Jurkat, Clone E6-1 (cell line): ENCODE measurements at regions not wholly inside any gene's neighbourhood (a gene's known extent, or its start where the extent isn't known, plus 50 kb on each side); places are given as distances from the start of the nearest gene placed in this dataset.
"Not testable (repeated sequence)": the region's sequence is repeated elsewhere in the genome, so short reads cannot be mapped to it uniquely, and the experiment has no call there.

ENCODE experiments used
- DNase-seq: peaks from one replicate; pipeline ENCODE4 v3.0.0-alpha.2; 2011; ENCODE audit warnings: low read depth, low spot score
- H3K4me3 ChIP-seq: 2 replicates; pipeline ENCODE4 v1.5.1; 2011; ENCODE audit warnings: mild to moderate bottlenecking, low read length, control low read depth, moderate library complexity

DNA sequence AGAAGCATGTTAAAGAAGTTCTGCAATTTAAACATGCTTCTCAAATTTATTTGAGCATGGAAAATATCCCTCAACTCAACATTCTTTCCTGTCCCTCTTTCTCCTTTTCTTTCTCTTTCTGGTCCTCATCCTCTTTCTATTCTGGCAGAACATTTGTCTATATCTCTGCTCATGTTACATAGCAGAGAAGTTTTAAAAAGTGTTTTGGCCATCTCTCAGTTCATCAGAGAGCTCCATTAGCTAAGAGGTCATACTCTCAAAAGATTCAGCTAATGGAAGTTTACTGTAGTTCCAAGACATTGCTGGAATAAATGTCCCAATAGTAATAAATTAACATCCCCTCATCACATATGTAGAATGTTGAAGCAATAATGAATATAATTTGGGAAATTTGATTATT is 53.5 kb downstream of the XCL2 start:
- DNase-seq: no peak
- no peak overlapping the region for H3K4me3 ChIP-seq

DNA sequence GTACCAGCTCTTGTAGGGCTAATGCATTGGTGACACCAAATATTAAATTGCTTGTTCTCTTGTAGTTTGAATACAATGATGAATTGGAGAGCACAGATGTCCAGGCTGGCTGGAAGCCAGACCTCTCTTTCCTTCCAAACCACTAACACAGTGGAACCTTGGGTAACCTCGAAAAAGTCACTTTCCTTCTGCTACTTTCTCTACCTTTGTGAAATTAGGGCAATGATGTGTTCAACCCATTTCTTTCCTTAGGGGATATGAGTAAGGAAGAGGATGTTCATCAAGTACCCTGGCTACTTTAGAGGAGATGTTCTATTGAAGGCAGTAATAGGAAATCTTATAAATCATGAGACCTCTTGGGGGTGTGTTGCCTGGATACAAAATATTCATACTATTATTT is 55.7 kb downstream of the XCL2 start:
- H3K4me3 ChIP-seq: no peak overlapping the region
- no peak for DNase-seq

DNA sequence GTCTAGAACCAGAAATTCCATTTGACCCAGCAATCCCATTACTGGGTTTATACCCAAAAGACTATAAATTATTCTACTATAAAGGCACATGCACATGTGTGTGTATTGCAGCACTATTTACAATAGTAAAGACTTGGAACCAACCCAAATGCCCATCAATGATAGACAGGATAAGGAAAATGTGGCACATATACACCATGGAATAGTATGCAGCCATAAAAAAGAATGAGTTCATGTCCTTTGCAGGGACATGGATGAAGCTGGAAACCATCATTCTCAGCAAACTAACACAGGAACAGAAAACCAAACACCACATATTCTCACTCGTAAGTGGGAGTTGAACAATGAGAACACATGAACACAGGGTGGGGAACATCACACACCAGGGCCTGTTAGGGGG is 57.0 kb downstream of the XCL2 start:
- not testable (repeated sequence) for DNase-seq, H3K4me3 ChIP-seq

DNA sequence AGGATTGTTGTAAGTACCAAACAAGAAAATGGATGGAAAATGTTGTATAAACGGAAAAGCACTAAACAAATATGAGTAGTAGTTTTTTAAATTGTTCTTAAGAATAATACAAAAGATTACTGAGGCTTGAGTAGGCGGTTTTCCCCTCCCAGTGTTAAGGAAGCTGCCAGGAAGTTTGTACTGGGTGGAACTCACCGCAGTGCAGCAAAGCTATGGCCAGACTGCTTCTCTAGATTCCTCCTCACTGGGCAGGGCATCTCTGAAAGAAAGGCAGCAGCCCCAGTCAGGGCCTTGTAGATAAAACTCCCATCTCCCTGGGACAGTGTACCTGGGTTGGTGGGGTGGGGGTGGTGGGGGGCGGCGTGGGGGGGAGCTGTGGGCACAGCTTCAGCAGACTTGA is 58.7 kb downstream of the XCL2 start:
- no peak overlapping the region for H3K4me3 ChIP-seq
- no peak for DNase-seq

DNA sequence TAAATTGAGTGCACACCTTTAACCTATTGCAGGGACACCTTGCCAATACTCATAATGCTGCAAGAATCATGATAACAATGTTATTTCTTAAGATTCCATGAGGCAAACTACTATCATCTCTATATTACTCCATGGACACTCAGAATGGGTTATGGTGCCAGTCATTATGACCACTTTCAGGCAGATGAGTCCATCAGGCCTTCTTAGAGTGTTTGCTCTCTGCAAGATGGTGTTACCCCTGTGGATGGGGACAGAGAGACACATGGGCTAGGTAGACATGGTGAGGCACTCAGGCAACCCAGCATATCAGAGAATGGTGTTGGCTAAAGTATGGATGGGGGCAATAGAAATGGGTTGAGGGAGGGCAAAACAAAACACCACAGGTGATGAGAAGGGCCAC is 59.7 kb downstream of the XCL2 start:
- no peak for DNase-seq
- no peak overlapping the region for H3K4me3 ChIP-seq

DNA sequence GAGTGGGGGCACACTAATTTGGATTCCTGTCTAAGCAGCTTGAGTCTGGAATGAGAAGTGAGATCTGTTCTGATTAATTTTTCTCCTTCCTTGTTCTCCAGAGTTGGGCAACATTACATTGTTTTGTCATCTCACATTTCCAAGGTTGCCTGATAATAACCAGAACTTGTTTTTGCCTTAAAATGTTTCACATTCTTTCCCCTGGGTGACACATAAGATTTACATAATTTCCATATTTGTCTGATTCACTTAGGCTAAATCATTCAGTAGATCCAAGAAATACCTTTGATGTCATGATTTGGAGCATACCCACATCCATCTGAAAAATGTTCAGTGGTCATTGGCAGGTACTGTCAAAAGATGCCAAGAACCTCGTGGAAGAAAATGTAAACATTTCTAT is 60.3 kb downstream of the XCL2 start:
- H3K4me3 ChIP-seq: no peak overlapping the region
- DNase-seq: no peak

DNA sequence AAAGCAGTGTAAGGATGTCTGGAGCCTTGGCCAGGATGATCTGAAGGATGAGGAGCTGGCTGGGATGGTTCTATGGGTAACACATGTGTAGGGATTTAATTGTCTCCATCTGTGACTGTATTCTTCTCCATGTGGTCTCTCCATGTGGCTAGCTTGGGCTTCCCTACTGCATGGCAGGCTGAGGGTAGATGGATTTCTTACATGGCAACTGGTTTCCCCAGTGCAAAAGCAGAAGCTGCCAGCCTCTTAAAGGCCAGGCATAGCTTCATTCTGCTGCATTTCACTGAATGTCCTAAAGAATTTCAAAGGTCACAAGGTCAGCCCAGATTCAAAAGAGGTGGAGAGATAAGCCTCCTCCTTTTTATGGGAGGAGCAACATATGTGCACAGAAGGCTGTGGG is 61.7 kb downstream of the XCL2 start:
- DNase-seq: no peak
- H3K4me3 ChIP-seq: no peak overlapping the region

DNA sequence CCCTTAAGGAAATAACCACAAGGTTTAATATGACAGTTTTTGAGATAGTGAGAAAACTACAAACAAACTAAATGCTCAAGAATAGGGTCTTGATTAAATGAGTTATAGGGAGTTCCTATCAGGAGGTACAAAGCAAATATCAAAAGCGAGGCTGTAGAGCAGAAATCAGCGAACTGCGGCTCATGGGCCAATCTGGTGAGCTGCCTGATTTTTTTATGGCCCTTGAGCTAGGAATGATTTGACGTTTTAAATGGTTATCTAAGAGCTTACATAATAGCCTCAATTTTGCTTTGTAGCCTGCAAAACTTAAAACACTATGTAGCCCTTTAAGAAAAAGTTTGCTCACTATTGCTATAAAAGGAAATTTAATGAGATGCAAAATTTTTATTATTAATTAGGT is 62.2 kb downstream of the XCL2 start:
- no peak overlapping the region for H3K4me3 ChIP-seq
- DNase-seq: no peak

DNA sequence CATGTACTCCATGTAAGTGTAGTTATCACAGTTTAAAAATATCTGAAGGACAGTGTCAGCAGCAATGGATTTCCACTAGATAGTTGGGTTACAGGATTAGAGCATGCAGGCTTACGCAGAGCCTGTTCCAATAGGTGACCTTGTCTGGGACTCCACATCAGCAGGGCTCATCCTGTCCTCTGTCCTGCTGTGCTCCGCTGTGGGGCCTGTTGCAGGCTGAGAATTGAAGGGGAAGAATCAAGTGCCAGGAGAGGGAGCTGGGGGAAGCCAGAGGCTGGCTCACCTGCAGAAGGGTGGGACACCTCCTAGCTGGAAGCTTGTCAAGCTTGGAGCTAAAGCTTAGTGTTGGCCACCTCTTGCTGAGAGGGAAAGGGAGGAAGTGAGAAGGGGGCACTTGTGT is 62.8 kb downstream of the XCL2 start:
- no peak for DNase-seq

DNA sequence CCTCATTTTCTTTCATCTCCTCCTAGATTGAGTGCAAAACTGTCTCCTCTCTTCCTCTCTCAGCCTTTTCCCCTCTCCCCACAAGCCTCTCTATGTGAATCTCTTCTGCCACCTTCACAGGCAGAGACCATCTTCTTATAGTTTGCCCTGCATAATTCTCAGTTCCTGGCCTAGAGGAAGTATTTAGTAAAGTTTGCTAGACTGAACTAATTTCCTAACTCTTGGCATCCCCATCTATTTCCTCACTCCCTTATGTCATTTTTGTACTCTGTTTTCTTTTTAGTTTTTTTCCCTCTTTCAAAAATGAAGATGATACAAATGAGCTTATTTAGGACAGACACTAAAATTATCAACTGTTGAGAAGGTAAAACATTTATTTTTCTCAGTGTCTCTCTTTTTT is 66.0 kb downstream of the XCL2 start:
- no peak for DNase-seq
- H3K4me3 ChIP-seq: no peak overlapping the region

More for the DNA sequence above, 62.8 kb downstream of the XCL2 start:
- no peak overlapping the region for H3K4me3 ChIP-seq

DNA sequence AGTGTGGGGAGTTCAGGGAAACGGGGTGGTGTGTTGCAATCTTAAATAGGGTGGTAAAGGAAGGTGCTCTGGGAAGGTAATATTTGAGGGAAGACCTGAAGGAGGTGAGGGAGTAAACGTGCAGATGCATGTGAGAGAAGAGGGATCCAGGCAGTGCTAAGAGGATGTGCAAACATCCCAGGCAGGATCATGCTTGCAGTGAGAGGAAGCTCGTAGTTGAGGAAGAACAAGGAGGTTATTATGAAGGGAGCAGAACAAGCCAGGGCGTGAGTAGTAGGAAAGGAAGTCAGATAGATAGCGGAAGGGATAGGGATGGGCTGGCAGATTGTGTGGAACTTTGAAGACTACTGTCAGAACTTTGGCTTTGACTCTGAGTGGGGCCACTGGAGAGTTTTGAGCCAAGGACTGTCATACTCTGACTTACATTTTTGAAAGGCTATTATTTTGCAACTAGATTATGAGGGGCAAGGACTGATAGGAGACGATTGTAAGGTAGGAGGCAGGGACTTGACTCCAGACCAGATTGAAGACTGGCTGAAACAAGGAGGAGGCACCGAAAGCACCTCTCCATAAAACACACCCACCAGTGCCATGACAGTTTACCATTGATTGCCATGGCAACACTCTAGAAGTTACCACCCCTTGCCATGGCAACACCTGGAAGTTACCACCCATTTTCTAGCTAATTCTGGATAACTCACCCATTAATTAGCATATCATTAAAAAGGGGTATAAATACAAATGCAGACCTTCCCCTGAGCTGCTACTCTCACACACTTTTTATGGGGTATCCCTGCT is 67.0 kb downstream of the XCL2 start:
- no peak overlapping the region for H3K4me3 ChIP-seq
- DNase-seq: no peak

DNA sequence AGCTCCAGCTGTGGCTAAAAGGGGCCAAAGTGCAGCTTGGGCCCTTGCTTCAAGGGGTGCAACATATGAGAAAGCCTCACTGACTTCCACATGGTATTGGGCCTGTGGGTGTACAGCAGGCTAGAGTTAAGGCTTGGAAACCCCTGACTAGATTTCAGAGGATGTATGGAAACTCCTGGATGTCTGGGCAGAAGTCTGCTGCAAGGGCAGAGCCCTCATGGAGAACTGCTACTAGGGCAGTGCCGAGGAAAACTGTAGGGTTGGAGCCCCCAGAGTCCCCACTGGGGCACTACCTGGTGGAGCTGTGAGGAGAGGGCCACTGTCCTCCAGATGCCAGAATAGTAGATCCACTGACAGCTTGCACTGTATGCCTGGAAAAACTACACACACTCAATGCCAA is 69.5 kb downstream of the XCL2 start:
- no peak for DNase-seq
- H3K4me3 ChIP-seq: no peak overlapping the region

DNA sequence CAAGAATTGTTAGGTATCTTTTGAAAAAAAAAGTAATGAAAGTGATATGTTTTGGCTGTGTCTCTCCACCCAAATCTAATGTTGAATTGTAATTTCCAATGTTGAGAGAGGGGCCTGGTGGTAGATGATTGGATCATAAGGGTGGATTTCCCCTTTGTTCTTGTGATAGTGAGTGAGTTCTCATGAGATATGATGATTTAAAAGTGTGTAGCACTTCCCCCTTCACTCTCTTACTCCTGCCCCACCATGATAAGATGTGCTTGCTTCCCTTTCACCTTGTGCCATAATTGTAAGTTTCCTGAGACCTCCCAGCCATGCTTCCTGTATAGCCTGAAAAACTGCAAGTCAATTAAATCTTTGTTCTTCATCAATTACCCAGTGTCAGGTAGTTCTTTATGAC is 70.7 kb downstream of the XCL2 start:
- no peak for DNase-seq
- H3K4me3 ChIP-seq: no peak overlapping the region

DNA sequence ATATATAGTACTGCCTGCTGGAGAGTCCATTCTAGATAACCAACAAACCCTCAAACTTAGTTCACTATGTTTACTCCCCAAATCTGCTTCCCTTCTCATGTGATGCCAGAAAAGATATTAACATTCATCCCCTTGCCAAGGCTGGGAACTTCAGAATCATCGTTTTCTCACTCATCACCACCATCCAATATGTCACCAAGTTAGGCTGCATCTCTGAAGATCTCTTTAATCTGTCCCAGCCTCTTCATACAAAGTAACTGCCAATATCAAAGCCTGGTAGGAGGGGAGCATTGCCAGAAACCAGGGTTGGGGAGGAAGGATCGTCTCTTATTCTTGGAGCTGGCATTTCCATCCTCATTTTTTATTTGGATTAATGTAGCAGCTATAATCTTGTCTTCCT is 71.6 kb downstream of the XCL2 start:
- no peak overlapping the region for H3K4me3 ChIP-seq
- no peak for DNase-seq

DNA sequence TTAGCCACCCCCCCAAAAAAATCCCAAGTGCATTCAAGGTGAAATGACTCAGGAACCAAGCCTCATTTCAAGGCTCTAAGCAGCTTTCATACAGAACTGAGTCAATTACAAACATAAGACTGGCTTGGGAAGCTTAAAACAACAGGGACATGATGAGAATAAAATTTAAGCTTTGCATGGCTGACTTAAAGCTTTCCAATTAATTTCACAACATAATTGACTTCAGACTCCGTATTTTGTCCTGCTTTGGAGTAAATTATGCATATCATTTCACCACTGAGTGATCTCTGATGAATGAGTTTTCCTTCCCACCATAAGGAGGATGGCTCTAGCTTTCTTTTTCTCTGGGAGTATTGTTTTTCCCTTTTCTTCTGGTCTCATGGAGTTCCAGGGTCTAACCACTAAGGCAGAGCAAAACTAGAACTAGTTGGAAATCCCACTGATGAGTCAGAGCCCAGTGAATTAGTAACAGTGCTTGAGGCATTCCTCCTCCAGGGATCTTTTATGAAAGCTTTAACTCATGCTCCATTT is 72.8 kb downstream of the XCL2 start:
- no peak for DNase-seq
- no peak overlapping the region for H3K4me3 ChIP-seq

DNA sequence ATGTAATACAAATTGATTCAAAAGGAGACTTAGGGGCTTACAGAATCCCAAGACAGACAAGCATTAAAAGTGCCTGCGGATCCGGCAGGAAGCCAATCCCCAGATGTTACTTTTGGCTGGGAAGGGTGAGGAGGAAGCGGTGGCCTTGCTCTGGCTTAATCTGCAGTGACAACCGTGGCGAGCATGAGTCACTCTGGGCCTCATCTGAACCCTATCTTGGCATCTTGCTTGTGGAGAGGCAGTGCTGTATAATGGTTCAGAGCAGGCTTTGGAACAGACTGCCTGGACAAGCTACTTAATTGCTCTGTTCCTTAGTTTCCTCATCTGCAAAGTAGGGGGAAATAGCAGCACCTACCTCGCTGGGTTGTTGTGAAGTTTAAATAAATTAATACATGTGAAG is 74.1 kb downstream of the XCL2 start:
- H3K4me3 ChIP-seq: no peak overlapping the region
- DNase-seq: no peak

DNA sequence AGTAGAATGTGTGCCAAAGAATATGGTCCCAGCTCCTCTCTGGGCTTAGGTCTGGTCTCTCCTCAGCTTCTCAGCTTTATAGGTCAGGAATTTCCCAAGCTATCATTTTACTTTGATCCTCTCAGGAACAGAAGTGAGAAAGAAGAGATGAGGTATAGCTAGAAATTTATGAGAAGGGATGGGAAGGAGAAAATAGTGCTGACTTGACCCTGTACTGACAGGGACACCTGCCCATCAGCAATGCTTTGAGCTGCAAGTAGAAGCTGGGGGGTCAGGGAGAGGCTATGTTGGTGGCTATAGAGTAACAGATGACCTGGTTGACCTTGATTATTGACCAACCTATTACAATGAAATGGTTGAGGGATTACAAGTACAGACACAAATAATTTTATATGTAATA is 75.0 kb downstream of the XCL2 start:
- H3K4me3 ChIP-seq: no peak overlapping the region
- DNase-seq: no peak

DNA sequence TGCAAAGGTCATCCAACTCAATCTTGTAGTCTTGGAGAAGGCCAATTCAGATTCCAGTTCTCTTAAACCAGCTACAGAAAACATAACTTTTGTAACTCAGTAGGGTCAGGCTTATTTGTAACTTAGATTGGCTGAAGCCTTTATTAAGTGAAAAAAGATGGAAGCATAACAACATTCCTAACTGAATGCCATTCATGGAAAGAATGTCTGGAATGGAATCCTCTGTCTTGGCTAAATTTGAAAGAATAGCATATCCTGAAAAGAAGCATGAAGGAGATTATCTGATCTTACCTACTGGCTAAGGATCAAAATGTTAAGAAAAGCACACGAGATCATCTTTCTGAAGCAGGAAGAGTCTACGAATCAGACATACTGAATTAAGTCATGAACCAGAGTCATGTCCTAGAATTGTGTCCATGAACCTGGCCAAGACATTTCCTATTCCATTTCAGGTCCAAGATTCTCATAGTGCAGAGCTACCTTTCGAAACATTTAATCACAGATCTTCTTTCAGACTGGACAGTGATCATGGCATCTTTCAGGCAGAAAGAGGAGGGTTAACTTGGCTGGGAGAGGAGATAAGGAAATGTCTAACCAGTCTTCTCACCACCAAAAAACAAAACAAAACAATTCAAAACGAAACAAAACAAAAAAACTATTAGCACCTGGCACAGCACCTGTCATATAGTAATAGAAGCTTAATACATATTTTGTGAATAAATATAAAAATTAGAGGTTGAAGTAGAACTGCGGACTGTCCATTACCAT is 75.6 kb downstream of the XCL2 start:
- no peak overlapping the region for H3K4me3 ChIP-seq
- DNase-seq: no peak

DNA sequence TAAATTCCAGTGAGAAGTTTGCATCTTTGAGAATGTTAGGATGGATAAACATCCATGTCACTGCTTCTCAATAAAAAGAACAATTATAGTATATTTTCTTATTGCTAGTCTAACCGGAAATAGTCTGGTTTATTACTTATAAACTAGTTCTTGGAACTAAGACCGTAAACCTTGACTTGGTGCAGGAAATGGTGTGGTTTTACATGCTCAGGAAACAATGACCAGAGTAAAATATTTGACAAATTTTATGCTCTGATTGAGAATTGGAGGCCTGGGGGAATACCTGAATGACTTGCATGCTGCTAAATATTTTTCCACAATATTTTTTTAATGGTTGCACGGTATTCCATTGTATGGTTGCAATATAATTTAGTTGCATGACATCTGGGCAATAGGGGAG is 76.3 kb downstream of the XCL2 start:
- no peak for DNase-seq
- no peak overlapping the region for H3K4me3 ChIP-seq

DNA sequence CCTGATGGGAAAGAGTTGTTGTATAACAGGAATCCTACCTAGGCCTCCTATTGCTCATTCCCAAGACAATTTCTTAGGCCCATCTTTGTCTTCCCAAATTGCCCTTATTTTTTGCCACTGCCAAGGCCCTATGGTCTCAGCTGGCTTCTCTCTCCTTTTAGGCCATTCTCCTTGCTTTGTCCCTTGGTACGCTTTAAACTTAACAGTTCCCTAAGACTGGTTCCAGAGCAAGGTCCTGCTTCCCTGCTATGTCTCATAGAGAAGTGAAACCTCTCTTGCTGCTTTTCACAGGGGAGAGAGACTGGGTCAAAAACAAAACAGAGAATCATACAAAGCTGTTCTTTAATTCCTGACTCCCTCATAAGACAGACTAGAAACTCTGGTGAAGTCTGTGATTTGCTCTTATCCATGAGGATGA is 77.1 kb downstream of the XCL2 start:
- no peak overlapping the region for H3K4me3 ChIP-seq
- no peak for DNase-seq
